ENCODE measurements at regions not wholly inside any gene's neighbourhood (a gene's known extent, or its start where the extent isn't known, plus 50 kb on each side); places are given as distances from the start of the nearest gene placed in this dataset.

- DNase-seq (ENCODE audit: extremely low read depth, low read depth), result no peak
These were observed 275.8 kb upstream of the CDH20 start for GRCh38 chr18:61057443-61057842.

- DNase-seq (ENCODE audit: extremely low read depth, low read depth), result no peak
These were observed 271.0 kb upstream of the CDH20 start for GRCh38 chr18:61062258-61062657.

- DNase-seq (ENCODE audit: extremely low read depth, low read depth), result no peak
These were observed 268.3 kb upstream of the CDH20 start for GRCh38 chr18:61064911-61065310.

- DNase-seq (ENCODE audit: extremely low read depth, low read depth), result no peak
These were observed 256.2 kb upstream of the CDH20 start for GRCh38 chr18:61076986-61077385.

GRCh38 chr18:61079714-61080113 is 253.5 kb upstream of the CDH20 start:
- DNase-seq (ENCODE audit: extremely low read depth, low read depth), result no peak

GRCh38 chr18:61080954-61081528 is 252.2 kb upstream of the CDH20 start:
- no peak for DNase-seq (ENCODE audit: extremely low read depth, low read depth)

GRCh38 chr18:61082976-61083630 is 250.1 kb upstream of the CDH20 start:
- no peak for DNase-seq (ENCODE audit: extremely low read depth, low read depth)

GRCh38 chr18:61085036-61085435 is 248.2 kb upstream of the CDH20 start:
- no peak for DNase-seq (ENCODE audit: extremely low read depth, low read depth)

- DNase-seq (ENCODE audit: extremely low read depth, low read depth), result no peak
These were observed 247.5 kb upstream of the CDH20 start for GRCh38 chr18:61085761-61086160.

- DNase-seq (ENCODE audit: extremely low read depth, low read depth), result no peak
These were observed 246.6 kb upstream of the CDH20 start for GRCh38 chr18:61086657-61087056.

- no peak for DNase-seq (ENCODE audit: extremely low read depth, low read depth)
These were observed 241.9 kb upstream of the CDH20 start for GRCh38 chr18:61091379-61091778.

- no peak for DNase-seq (ENCODE audit: extremely low read depth, low read depth)
These were observed 239.3 kb upstream of the CDH20 start for GRCh38 chr18:61093965-61094364.

- no peak for DNase-seq (ENCODE audit: extremely low read depth, low read depth)
These were observed 237.0 kb upstream of the CDH20 start for GRCh38 chr18:61096226-61096625.

GRCh38 chr18:61107113-61107512 is 226.1 kb upstream of the CDH20 start:
- no peak for DNase-seq (ENCODE audit: extremely low read depth, low read depth)

GRCh38 chr18:61108706-61109105 is 224.5 kb upstream of the CDH20 start:
- no peak for DNase-seq (ENCODE audit: extremely low read depth, low read depth)

- DNase-seq (ENCODE audit: extremely low read depth, low read depth), result no peak
These were observed 209.9 kb upstream of the CDH20 start for GRCh38 chr18:61123309-61123708.

- DNase-seq (ENCODE audit: extremely low read depth, low read depth), result no peak
These were observed 205.3 kb upstream of the CDH20 start for GRCh38 chr18:61127714-61128467.

- no peak for DNase-seq (ENCODE audit: extremely low read depth, low read depth)
These were observed 204.2 kb upstream of the CDH20 start for GRCh38 chr18:61129001-61129400.

GRCh38 chr18:61132031-61132430 is 201.2 kb upstream of the CDH20 start:
- no peak for DNase-seq (ENCODE audit: extremely low read depth, low read depth)

- no peak for DNase-seq (ENCODE audit: extremely low read depth, low read depth)
These were observed 199.4 kb upstream of the CDH20 start for GRCh38 chr18:61133783-61134182.

- DNase-seq (ENCODE audit: extremely low read depth, low read depth), result no peak
These were observed 196.4 kb upstream of the CDH20 start for GRCh38 chr18:61136711-61137251.

- DNase-seq (ENCODE audit: extremely low read depth, low read depth), result no peak
These were observed 191.5 kb upstream of the CDH20 start for GRCh38 chr18:61141691-61142090.

Measured in NCI-H460 (cell line).